DND-41 (cell line): ENCODE measurements at regions not wholly inside any gene's neighbourhood (a gene's known extent, or its start where the extent isn't known, plus 50 kb on each side); places are given as distances from the start of the nearest gene placed in this dataset.

Source experiments
- EZH2 ChIP-seq: IDR thresholded peaks from 3 replicates; pipeline ENCODE4 v1.6.1; 2012; ENCODE audit warnings: borderline replicate concordance, low read depth, mild to moderate bottlenecking, moderate library complexity, low read length, inconsistent platforms; ENCODE audit not compliant: severe bottlenecking
- TF ChIP-seq, protein P1 (sequence below): IDR thresholded peaks from 2 replicates; pipeline ENCODE4 v1.5.1; 2012; ENCODE audit warnings: borderline replicate concordance, low read length, moderate library complexity, mild to moderate bottlenecking; ENCODE audit not compliant: poor library complexity, severe bottlenecking; ENCODE audit errors: extremely low read depth

DNA sequence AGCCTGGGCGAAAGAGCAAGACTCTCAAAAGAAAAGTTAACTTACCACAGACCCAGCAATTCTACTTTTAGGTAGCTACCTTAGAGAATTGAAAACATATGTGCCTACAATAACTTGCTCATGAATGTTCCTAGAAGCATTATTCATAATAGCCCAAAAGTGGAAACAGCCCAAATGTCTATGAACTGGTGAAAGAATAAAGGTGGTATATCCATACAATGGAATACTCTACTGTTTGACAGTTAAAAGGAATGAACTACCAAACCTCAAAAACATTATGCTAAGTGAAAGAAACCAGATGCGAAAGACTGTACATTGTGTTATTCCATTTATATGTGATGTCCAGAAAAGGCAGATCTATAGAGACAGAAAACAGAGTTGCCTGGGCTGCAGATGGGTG is 131.4 kb downstream of the UCHL1 start:
- TF ChIP-seq, protein P1, sequence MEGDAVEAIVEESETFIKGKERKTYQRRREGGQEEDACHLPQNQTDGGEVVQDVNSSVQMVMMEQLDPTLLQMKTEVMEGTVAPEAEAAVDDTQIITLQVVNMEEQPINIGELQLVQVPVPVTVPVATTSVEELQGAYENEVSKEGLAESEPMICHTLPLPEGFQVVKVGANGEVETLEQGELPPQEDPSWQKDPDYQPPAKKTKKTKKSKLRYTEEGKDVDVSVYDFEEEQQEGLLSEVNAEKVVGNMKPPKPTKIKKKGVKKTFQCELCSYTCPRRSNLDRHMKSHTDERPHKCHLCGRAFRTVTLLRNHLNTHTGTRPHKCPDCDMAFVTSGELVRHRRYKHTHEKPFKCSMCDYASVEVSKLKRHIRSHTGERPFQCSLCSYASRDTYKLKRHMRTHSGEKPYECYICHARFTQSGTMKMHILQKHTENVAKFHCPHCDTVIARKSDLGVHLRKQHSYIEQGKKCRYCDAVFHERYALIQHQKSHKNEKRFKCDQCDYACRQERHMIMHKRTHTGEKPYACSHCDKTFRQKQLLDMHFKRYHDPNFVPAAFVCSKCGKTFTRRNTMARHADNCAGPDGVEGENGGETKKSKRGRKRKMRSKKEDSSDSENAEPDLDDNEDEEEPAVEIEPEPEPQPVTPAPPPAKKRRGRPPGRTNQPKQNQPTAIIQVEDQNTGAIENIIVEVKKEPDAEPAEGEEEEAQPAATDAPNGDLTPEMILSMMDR = no peak
- TF ChIP-seq EZH2 = no peak
